HepG2 (cell line): ENCODE measurements at regions not wholly inside any gene's neighbourhood (a gene's known extent, or its start where the extent isn't known, plus 50 kb on each side); places are given as distances from the start of the nearest gene placed in this dataset.

Experiments
- ATAC-seq: fragments of 200-7000 bp; cut with Tn5 transposase; 3 replicates; pipeline ENCODE4 v1.9.1; 2020; ENCODE audit warnings: mild to moderate bottlenecking, moderate library complexity
- BruUV-seq: library from RNA; stranded (reverse); fragments of 400-500 nt; replicated peaks from 2 replicates; lab custom pipeline; 2021; lab: Mats Ljungman, UMichigan
- CTCF ChIA-PET: fragments of 300-600 bp; formaldehyde crosslinking; extraction: SDS; loops from one replicate; lab custom pipeline; 2021; ENCODE audit warnings: low total read pairs, inconsistent platforms, low intra/inter-chr PET ratio; lab: Yijun Ruan, JAX
- POLR2A ChIA-PET: fragments of 350-600 bp; sonication (Branson Sonifier 250); formaldehyde crosslinking; loops from one replicate; lab custom pipeline; 2020; ENCODE audit warnings: antibody characterized with exemption, inconsistent platforms; lab: Yijun Ruan, JAX
- DNase-seq: peaks from one replicate; pipeline ENCODE4 v3.0.0-alpha.2; 2015; ENCODE audit warnings: low spot score
- FAIRE-seq: peaks from 3 replicates; lab custom pipeline; 2011; peaks lifted over from hg19 to GRCh38; lab: Jason Lieb, UNC
- H2AFZ ChIP-seq: one replicate; pipeline ENCODE4 v1.6.1; 2011; ENCODE audit warnings: low read length, inconsistent platforms
- H3K27ac ChIP-seq: fragments of 300-600 bp; 3 replicates; pipeline ENCODE4 v1.8.0; 2011; ENCODE audit warnings: mixed run types, mild to moderate bottlenecking, mixed read lengths, low read length, inconsistent platforms; ENCODE audit not compliant: insufficient read depth; ENCODE audit errors: extremely low read length
- H3K27me3 ChIP-seq, 2 experiments: fragments of 200-600 bp in 1 of 2; 2 replicates in 1 of 2; 3 replicates in 1 of 2; pipeline versions ENCODE4 v1.6.0 to v1.8.0; 2011; ENCODE audit warnings: low read length in 2 of 2, mild to moderate bottlenecking in 2 of 2, moderate library complexity in 2 of 2, inconsistent platforms in 1 of 2; ENCODE audit not compliant: insufficient read depth in 2 of 2, control insufficient read depth in 1 of 2
- H3K36me3 ChIP-seq, 2 experiments: fragments of 200-600 bp in 1 of 2; replicated peaks in 1 of 2; 2 replicates in 1 of 2; 3 replicates in 1 of 2; pipeline versions ENCODE4 v1.5.1 to v1.8.0; 2011; ENCODE audit warnings: low read length in 2 of 2, inconsistent platforms in 1 of 2; ENCODE audit not compliant: insufficient read depth in 2 of 2, control insufficient read depth in 1 of 2
- H3K4me1 ChIP-seq: 2 replicates; pipeline ENCODE4 v1.5.1; 2012; ENCODE audit warnings: low read length, inconsistent platforms; ENCODE audit not compliant: insufficient read depth
- H3K4me2 ChIP-seq: 2 replicates; pipeline ENCODE4 v1.6.0; 2011; ENCODE audit warnings: low read depth, low read length, inconsistent platforms
- H3K4me3 ChIP-seq, 3 experiments: fragments of 200-600 bp in 1 of 3; sonication (generic), shearing (Covaris generic) in 1 of 3; replicated peaks in 1 of 3; 2 replicates each; pipeline ENCODE4 v1.5.1; 2011 to 2016; ENCODE audit warnings: low read length in 3 of 3, inconsistent platforms in 2 of 3, low read depth in 2 of 3, mild to moderate bottlenecking in 2 of 3, control low read depth in 1 of 3, mixed read lengths in 1 of 3; ENCODE audit not compliant: insufficient read depth in 1 of 3
- H3K79me2 ChIP-seq: one replicate; pipeline ENCODE4 v1.6.1; 2011; ENCODE audit warnings: low read length, inconsistent platforms; ENCODE audit not compliant: insufficient read depth
- H3K9ac ChIP-seq: 2 replicates; pipeline ENCODE4 v1.6.0; 2011; ENCODE audit warnings: mild to moderate bottlenecking, low read depth, low read length, inconsistent platforms; ENCODE audit not compliant: insufficient read depth
- H3K9me3 ChIP-seq: 2 replicates; pipeline ENCODE4 v1.5.1; 2012; ENCODE audit warnings: mild to moderate bottlenecking, low read length
- H4K20me1 ChIP-seq: 2 replicates; pipeline ENCODE4 v1.6.0; 2011; ENCODE audit warnings: inconsistent platforms, mild to moderate bottlenecking, low read length, moderate library complexity; ENCODE audit not compliant: insufficient read depth
- CEBPB ChIP-seq: IDR thresholded peaks from 2 replicates; pipeline ENCODE4 v1.6.1; 2011; ENCODE audit warnings: low read depth, low read length, improper control_type of control experiment, borderline replicate concordance
- HDAC6 ChIP-seq: fragments of 200-600 bp; sonication (generic); IDR thresholded peaks from 2 replicates; pipeline ENCODE4 v1.7.0; 2017; ENCODE audit warnings: mild to moderate bottlenecking, antibody characterized with exemption, low read length, low read depth
- KDM2A ChIP-seq: sonication (generic); formaldehyde crosslinking; IDR thresholded peaks from 2 replicates; pipeline ENCODE4 v1.4.0; 2020; ENCODE audit warnings: low read depth, missing genetic modification reagents, borderline replicate concordance
- RARA ChIP-seq: IDR thresholded peaks from 2 replicates; pipeline ENCODE4 v1.6.1; 2016; ENCODE audit warnings: missing genetic modification reagents, missing compliant biosample characterization
- RERE ChIP-seq: IDR thresholded peaks from 2 replicates; pipeline ENCODE4 v1.6.1; 2016; ENCODE audit warnings: low read depth, missing genetic modification reagents, missing compliant biosample characterization
- ZNF225 ChIP-seq: sonication (generic); formaldehyde crosslinking; IDR thresholded peaks from 2 replicates; pipeline ENCODE4 v1.4.0; 2020; ENCODE audit warnings: mild to moderate bottlenecking, missing genetic modification reagents
- ZNF598 ChIP-seq: sonication (generic); formaldehyde crosslinking; IDR thresholded peaks from 2 replicates; pipeline ENCODE4 v1.5.1; 2020; ENCODE audit warnings: mild to moderate bottlenecking, missing genetic modification reagents, borderline replicate concordance
- WGBS: methylation state at CpG from one replicate; pipeline ENCODE4 v1.1.6; 2017; ENCODE audit warnings: low lambda C conversion rate; 5-methylcytosine and 5-hydroxymethylcytosine counted together
- in situ Hi-C: cut with HindIII; loops from 2 replicates; pipeline ENCODE4 v1.10.0; 2017; ENCODE audit warnings: low pct_unique_long_range_greater_than_20kb; ENCODE audit not compliant: extremely low pct_ligation_motif_present
- intact Hi-C: fragments of 100-400 bp; cut with micrococcal nuclease; formaldehyde crosslinking; loops from one replicate; pipeline ENCODE4 v1.10.0; 2022; ENCODE audit not compliant: unreplicated experiment

GRCh38 chr16:9528511-9529079 lies 437.2 kb downstream of the HAPSTR1 start (continued):
- TF ChIP-seq RERE (CRISPR knock-in tag) = no peak
- no peak for TF ChIP-seq ZNF598 (CRISPR knock-in tag)
- TF ChIP-seq HDAC6 = no peak
- TF ChIP-seq, all 625 proteins: peak for 0

GRCh38 chr16:9533042-9533441 lies 441.6 kb downstream of the HAPSTR1 start:
- intact Hi-C loops (no loop called here), in situ Hi-C loops (no loop called here)
- no peaks in the 10 kb centered on the region for H3K36me3 ChIP-seq
- no TSS peak for BruUV-seq
- H3K9ac ChIP-seq = no peak overlapping the region
- TF ChIP-seq ZNF225 (no peak), CEBPB (peak; percentile 89), KDM2A (CRISPR knock-in tag) (no peak), RARA (CRISPR knock-in tag) (no peak)
- 0 out of 5 replicates have a peak, but pooled peaks cover 1 to 3% of the 10 kb centered on the region in 2 experiments for H3K27me3 ChIP-seq
- POLR2A ChIA-PET = no interaction called here
- FAIRE-seq = no peak
- no peak overlapping the region for H3K27ac ChIP-seq
- H3K4me3 ChIP-seq = no peak overlapping the region
- H3K9me3 ChIP-seq = no peaks in the 10 kb centered on the region
- no peaks in the 10 kb centered on the region for H3K4me1 ChIP-seq
- no peak for DNase-seq
- no peaks in the 10 kb centered on the region for H3K79me2 ChIP-seq
- ATAC-seq = no peak
- CTCF ChIA-PET = no interaction called here
- no peak overlapping the region for H2AFZ ChIP-seq
- 3% methylated on average over 3 of the region's 3 CpGs for WGBS
- no peaks in the 10 kb centered on the region for H4K20me1 ChIP-seq
- no peak overlapping the region for H3K4me2 ChIP-seq
